ENCODE measurements at regions not wholly inside any gene's neighbourhood (a gene's known extent, or its start where the extent isn't known, plus 50 kb on each side); places are given as distances from the start of the nearest gene placed in this dataset.
A peak's percentile ranks its signal among the peaks of the same experiment; 100 is the strongest.

GRCh38 chr17:62179525-62180161 lies 114.6 kb upstream of the MED13 start:
- peak; percentile 47; the same call in 1 of the 2 replicates for TF ChIP-seq CTCF (conservative IDR thresholded peaks at IDR 0.05; ENCODE audit: low read depth, low read length)
- no peak for TF ChIP-seq EZH2 (IDR thresholded peaks at IDR 0.05; ENCODE audit: borderline replicate concordance, low read depth, low read length, poor library complexity, severe bottlenecking)
